HCT116 (cell line): ENCODE measurements at regions not wholly inside any gene's neighbourhood (a gene's known extent, or its start where the extent isn't known, plus 50 kb on each side); places are given as distances from the start of the nearest gene placed in this dataset.
A peak's percentile ranks its signal among the peaks of the same experiment; 100 is the strongest.
"Not testable (repeated sequence)": the region's sequence is repeated elsewhere in the genome, so short reads cannot be mapped to it uniquely, and the experiment has no call there.

Experiments used
- ATAC-seq: fragments of 200-7000 bp; cut with Tn5 transposase; 2 replicates; pipeline ENCODE4 v1.9.1; 2020; ENCODE audit warnings: mild to moderate bottlenecking, moderate library complexity
- BruUV-seq: library from RNA; stranded (reverse); fragments of 400-500 nt; replicated peaks from 2 replicates; lab custom pipeline; 2021; lab: Mats Ljungman, UMichigan
- CTCF ChIA-PET: fragments of 300-600 bp; sonication (Branson Sonifier 250); formaldehyde crosslinking; loops from one replicate; lab custom pipeline; 2021; ENCODE audit warnings: antibody characterized with exemption; lab: Charles Lee
- POLR2A ChIA-PET: fragments of 300-600, 350-600 bp; sonication (Branson Sonifier 250); formaldehyde crosslinking; loops from one replicate; lab custom pipeline; 2021; ENCODE audit warnings: antibody characterized with exemption; lab: Charles Lee
- RAD21 ChIA-PET, 2 experiments: fragments of 300-600 bp; sonication (Branson Sonifier 250); formaldehyde crosslinking; loops; one replicate each; lab custom pipeline; 2023; ENCODE audit warnings: low total read pairs in 2 of 2; ENCODE audit not compliant: uncharacterized antibody in 2 of 2, unreplicated experiment in 2 of 2, low non-redundant PET in 1 of 2; lab: Charles Lee
- DNase-seq: peaks from one replicate; pipeline ENCODE4 v3.0.0-alpha.2; 2010; ENCODE audit warnings: low read depth, low spot score
- H2AFZ ChIP-seq: fragments of 200-600 bp; shearing (Covaris generic), sonication (generic); 2 replicates; pipeline ENCODE4 v1.6.1; 2017; ENCODE audit warnings: low read depth, mixed run types, mixed read lengths, antibody characterized with exemption, low read length; ENCODE audit not compliant: poor library complexity, severe bottlenecking
- H3K27ac ChIP-seq: 2 replicates; pipeline ENCODE4 v1.5.1; 2012; ENCODE audit warnings: low read depth, low read length
- H3K27me3 ChIP-seq: fragments of 200-600 bp; sonication (generic); 2 replicates; pipeline ENCODE4 v1.6.1; 2016; ENCODE audit warnings: mixed run types, low read length, mixed read lengths; ENCODE audit not compliant: insufficient read depth
- H3K36me3 ChIP-seq, 2 experiments: fragments of 200-500 bp in 1 of 2; fragments of 200-600 bp in 1 of 2; sonication (Bioruptor generic) in 1 of 2; sonication (generic) in 1 of 2; 2 replicates each; pipeline versions ENCODE4 v1.5.1 to v1.6.1; 2014 to 2016; ENCODE audit warnings: low read length in 2 of 2, inconsistent platforms in 1 of 2, mixed read lengths in 1 of 2, mixed run types in 1 of 2; ENCODE audit not compliant: insufficient read depth in 2 of 2, control insufficient read depth in 1 of 2
- H3K4me1 ChIP-seq, 2 experiments: fragments of 200-600 bp in 1 of 2; sonication (generic) in 1 of 2; 2 replicates each; pipeline versions ENCODE4 v1.5.1 to v1.6.1; 2012 to 2017; ENCODE audit warnings: low read length in 2 of 2, inconsistent platforms in 1 of 2, mild to moderate bottlenecking in 1 of 2, mixed read lengths in 1 of 2, mixed run types in 1 of 2, moderate library complexity in 1 of 2; ENCODE audit not compliant: insufficient read depth in 2 of 2, control insufficient read depth in 1 of 2
- H3K4me2 ChIP-seq: fragments of 200-600 bp; sonication (generic); 2 replicates; pipeline ENCODE4 v1.6.1; 2017; ENCODE audit warnings: mixed run types, low read length, mixed read lengths
- H3K4me3 ChIP-seq, 2 experiments: fragments of 200-600 bp in 1 of 2; sonication (generic) in 1 of 2; replicated peaks in 1 of 2; 2 replicates each; pipeline ENCODE4 v1.5.1; 2011 to 2016; ENCODE audit warnings: low read length in 2 of 2, control low read depth in 1 of 2, low read depth in 1 of 2, mild to moderate bottlenecking in 1 of 2, mixed read lengths in 1 of 2, mixed run types in 1 of 2
- H3K79me2 ChIP-seq: fragments of 200-600 bp; sonication (generic); 2 replicates; pipeline ENCODE4 v1.6.1; 2017; ENCODE audit warnings: mild to moderate bottlenecking, mixed run types, low read length, moderate library complexity, mixed read lengths; ENCODE audit not compliant: insufficient read depth
- H3K9ac ChIP-seq: fragments of 200-600 bp; sonication (generic); 2 replicates; pipeline ENCODE4 v1.6.1; 2016; ENCODE audit warnings: low read length, mixed read lengths
- H3K9me2 ChIP-seq: fragments of 200-600 bp; sonication (generic), shearing (Covaris generic); 2 replicates; pipeline ENCODE4 v1.6.1; 2017; ENCODE audit warnings: mixed run types, mild to moderate bottlenecking, moderate library complexity; ENCODE audit not compliant: insufficient read depth
- H3K9me3 ChIP-seq, 2 experiments: fragments of 200-500 bp in 1 of 2; fragments of 200-600 bp in 1 of 2; sonication (Bioruptor generic) in 1 of 2; sonication (generic) in 1 of 2; 2 replicates each; pipeline ENCODE4 v1.6.1; 2014 to 2017; ENCODE audit warnings: low read length in 2 of 2, mixed read lengths in 2 of 2, inconsistent platforms in 1 of 2, low read depth in 1 of 2, mild to moderate bottlenecking in 1 of 2, mixed run types in 1 of 2, moderate library complexity in 1 of 2; ENCODE audit not compliant: control insufficient read depth in 1 of 2, insufficient read depth in 1 of 2
- H4K20me1 ChIP-seq: fragments of 200-600 bp; sonication (generic), shearing (Covaris generic); 2 replicates; pipeline ENCODE4 v1.6.1; 2017; ENCODE audit warnings: mixed run types, mild to moderate bottlenecking, moderate library complexity; ENCODE audit not compliant: insufficient read depth
- RAD21 ChIP-seq: IDR thresholded peaks from 2 replicates; pipeline ENCODE4 v1.6.1; 2012; ENCODE audit warnings: low read depth, mild to moderate bottlenecking
- SIN3A ChIP-seq: IDR thresholded peaks from 2 replicates; pipeline ENCODE4 v1.6.1; 2012; ENCODE audit warnings: low read depth
- intact Hi-C: fragments of 100-400 bp; cut with micrococcal nuclease; formaldehyde crosslinking; loops from 2 replicates; pipeline ENCODE4 v1.10.0; 2022
- TF ChIP-seq, protein P1 (sequence below), 3 experiments: fragments of 200-600 bp in 1 of 3; sonication (generic) in 1 of 3; IDR thresholded peaks in 2 of 3; conservative IDR thresholded peaks in 1 of 3; 2 replicates each; pipeline ENCODE4 v1.5.1; 2012 to 2017; ENCODE audit warnings: low read depth in 2 of 3, low read length in 2 of 3, antibody characterized with exemption in 1 of 3, borderline replicate concordance in 1 of 3, control low read depth in 1 of 3, mild to moderate bottlenecking in 1 of 3, mixed read lengths in 1 of 3, mixed run types in 1 of 3, moderate library complexity in 1 of 3; ENCODE audit not compliant: insufficient read depth in 1 of 3

DNA sequence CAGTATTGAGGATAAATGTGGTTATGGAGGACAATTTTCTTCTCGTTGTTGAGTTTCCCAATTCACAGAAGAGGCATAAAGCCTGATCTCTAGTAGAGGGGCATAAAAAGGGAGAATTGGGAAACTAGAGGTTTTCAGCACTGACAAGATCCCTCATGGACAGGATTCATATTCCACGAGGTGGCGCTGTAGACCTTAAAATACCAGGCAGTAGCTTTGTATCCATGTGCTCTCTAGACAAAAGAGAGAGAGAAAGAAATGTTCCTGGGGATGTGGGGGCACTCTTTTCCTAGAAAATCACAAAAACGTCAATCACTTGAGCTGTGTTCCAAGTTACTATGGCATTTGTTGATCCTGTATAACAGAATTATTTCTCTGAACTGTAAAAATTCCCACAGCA lies 128.3 kb downstream of the MAGEE1 start:
- DNase-seq = peak; percentile 33
- Histone ChIP-seq H3K9me2 (no peaks in the 10 kb centered on the region), H3K4me2 (no peak overlapping the region), H3K27me3 (no peaks in the 10 kb centered on the region), H2AFZ (no peak overlapping the region), H3K4me3 (no peak overlapping the region), H4K20me1 (no peaks in the 10 kb centered on the region), H3K9ac (no peak overlapping the region), H3K4me1 (no peaks in the 10 kb centered on the region), H3K27ac (no peak overlapping the region), H3K9me3 (no peaks in the 10 kb centered on the region), H3K79me2 (no peaks in the 10 kb centered on the region), H3K36me3 (no peaks in the 10 kb centered on the region)
- ChIA-PET POLR2A (no interaction called here), RAD21 (no interaction called here), CTCF (interaction anchor here (1.0 kb wide), 1 partner anchor 1474 kb away, joined by 3 read pairs; no protein-coding TSS in a partner anchor)
- ATAC-seq = peak; percentile 53; the same call in 1 of the 2 replicates
- no TSS peak for BruUV-seq
- intact Hi-C loops = loop anchor here (5.0 to 10.0 kb wide), 3 partner anchors 281 to 1476 kb away; no protein-coding TSS in a partner anchor
- TF ChIP-seq SIN3A = no peak
- TF ChIP-seq RAD21 = peak; percentile 52
- TF ChIP-seq, protein P1, sequence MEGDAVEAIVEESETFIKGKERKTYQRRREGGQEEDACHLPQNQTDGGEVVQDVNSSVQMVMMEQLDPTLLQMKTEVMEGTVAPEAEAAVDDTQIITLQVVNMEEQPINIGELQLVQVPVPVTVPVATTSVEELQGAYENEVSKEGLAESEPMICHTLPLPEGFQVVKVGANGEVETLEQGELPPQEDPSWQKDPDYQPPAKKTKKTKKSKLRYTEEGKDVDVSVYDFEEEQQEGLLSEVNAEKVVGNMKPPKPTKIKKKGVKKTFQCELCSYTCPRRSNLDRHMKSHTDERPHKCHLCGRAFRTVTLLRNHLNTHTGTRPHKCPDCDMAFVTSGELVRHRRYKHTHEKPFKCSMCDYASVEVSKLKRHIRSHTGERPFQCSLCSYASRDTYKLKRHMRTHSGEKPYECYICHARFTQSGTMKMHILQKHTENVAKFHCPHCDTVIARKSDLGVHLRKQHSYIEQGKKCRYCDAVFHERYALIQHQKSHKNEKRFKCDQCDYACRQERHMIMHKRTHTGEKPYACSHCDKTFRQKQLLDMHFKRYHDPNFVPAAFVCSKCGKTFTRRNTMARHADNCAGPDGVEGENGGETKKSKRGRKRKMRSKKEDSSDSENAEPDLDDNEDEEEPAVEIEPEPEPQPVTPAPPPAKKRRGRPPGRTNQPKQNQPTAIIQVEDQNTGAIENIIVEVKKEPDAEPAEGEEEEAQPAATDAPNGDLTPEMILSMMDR (IDR thresholded peaks at IDR 0.05 in 2 of 3, conservative IDR thresholded peaks at IDR 0.05 in 1 of 3; ENCODE audit: borderline replicate concordance in 1 of 3, insufficient read depth in 1 of 3, low read depth in 2 of 3, low read length in 2 of 3) = peak; percentile 10 to 38 (median 32); a peak in 3 of 6 replicates
- TF ChIP-seq, all 23 proteins: peak for 2

DNA sequence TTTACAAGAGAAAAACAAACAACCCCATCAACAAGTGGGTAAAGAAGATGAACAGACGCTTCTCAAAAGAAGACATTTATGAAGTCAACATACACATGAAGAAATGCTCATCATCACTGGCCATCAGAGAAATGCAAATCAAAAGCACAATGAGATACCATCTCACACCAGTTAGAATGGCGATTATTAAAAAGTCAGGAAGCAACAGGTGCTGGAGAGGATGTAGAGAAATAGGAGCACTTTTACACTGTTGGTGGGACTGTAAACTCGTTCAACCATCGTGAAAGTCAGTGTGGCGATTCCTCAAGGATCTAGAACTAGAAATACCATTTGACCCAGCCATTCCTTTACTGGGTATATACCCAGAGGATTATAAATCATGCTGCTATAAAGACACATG lies 137.3 kb downstream of the MAGEE1 start:
- POLR2A ChIA-PET, CTCF ChIA-PET, H3K79me2 ChIP-seq, intact Hi-C loops, H3K4me2 ChIP-seq, H2AFZ ChIP-seq, DNase-seq, H3K4me1 ChIP-seq, H3K27me3 ChIP-seq, H3K9me2 ChIP-seq, H3K9me3 ChIP-seq, H3K9ac ChIP-seq, BruUV-seq, H3K4me3 ChIP-seq, RAD21 ChIA-PET, H4K20me1 ChIP-seq, H3K36me3 ChIP-seq, H3K27ac ChIP-seq, ATAC-seq: not testable (repeated sequence)
